ENCODE measurements at regions not wholly inside any gene's neighbourhood (a gene's known extent, or its start where the extent isn't known, plus 50 kb on each side); places are given as distances from the start of the nearest gene placed in this dataset.

GRCh38 chr12:125919856-125920470 is 854.7 kb downstream of the AACS start:
- Histone ChIP-seq H3K27ac (ENCODE audit: insufficient read length, low read depth, low read length) (no peak overlapping the region), H3K27me3 (ENCODE audit: insufficient read depth, low read length) (no peaks in the 10 kb centered on the region)

More at GRCh38 chr12:125919856-125920470, 854.7 kb downstream of the AACS start:
- Histone ChIP-seq H3K79me1 (ENCODE audit: insufficient read depth, low read depth, low read length, poor library complexity, severe bottlenecking) (no peaks in the 10 kb centered on the region), H4K8ac (replicated peaks; ENCODE audit: insufficient read length, low read depth, low read length) (no peak overlapping the region), H2BK20ac (ENCODE audit: low read depth, low read length, poor library complexity, severe bottlenecking) (no peak overlapping the region), H2BK120ac (ENCODE audit: low read depth, low read length, poor library complexity, severe bottlenecking) (no peak overlapping the region), H3K79me2 (ENCODE audit: insufficient read depth, low read length) (no peaks in the 10 kb centered on the region), H3K14ac (ENCODE audit: insufficient read depth, low read length) (no peak overlapping the region), H3K9ac (ENCODE audit: extremely low read depth, insufficient read length, low read length) (no peak overlapping the region), H2BK15ac (ENCODE audit: low read depth, low read length) (no peak overlapping the region), H2AK5ac (ENCODE audit: insufficient read length, low read length) (no peak overlapping the region), H4K20me1 (ENCODE audit: control insufficient read depth, insufficient read depth, insufficient read length) (no peaks in the 10 kb centered on the region), H2AFZ (ENCODE audit: low read length) (no peak overlapping the region), H3K4me2 (ENCODE audit: insufficient read depth, insufficient read length, low read length) (no peak overlapping the region), H3K23ac (ENCODE audit: insufficient read length, low read depth, low read length) (no peak overlapping the region), H3T11ph (ENCODE audit: low read length) (no peak overlapping the region), H4K5ac (ENCODE audit: insufficient read length, low read depth, low read length) (no peak overlapping the region), H3K4ac (ENCODE audit: low read depth, low read length) (no peak overlapping the region), H3K23me2 (ENCODE audit: insufficient read length, low read depth, low read length, poor library complexity, severe bottlenecking) (no peaks in the 10 kb centered on the region), H4K91ac (ENCODE audit: insufficient read length, low read depth, low read length) (no peak overlapping the region), H3K9me3 (ENCODE audit: control insufficient read depth, low read depth, low read length) (no peaks in the 10 kb centered on the region), H3K4me1 (ENCODE audit: insufficient read depth, low read length) (no peaks in the 10 kb centered on the region; the same call in 1 of the 2 replicates), H3K56ac (ENCODE audit: insufficient read length, low read depth, low read length) (no peak overlapping the region), H3K18ac (ENCODE audit: insufficient read length, low read depth, low read length) (no peak overlapping the region), H2BK12ac (ENCODE audit: insufficient read length, low read depth, low read length) (no peak overlapping the region), H2BK5ac (ENCODE audit: insufficient read length, low read length) (no peak overlapping the region)
- TF ChIP-seq CTCF (conservative IDR thresholded peaks at IDR 0.05): no peak
- no peaks in the 10 kb centered on the region; a peak in 1 of 5 replicates for H3K9me3 Mint-ChIP-seq
- H3K4me1 Mint-ChIP-seq: peaks cover 0 to 3% of the 10 kb centered on the region in 2 experiments; a peak in 1 of 4 replicates
- WGBS (ENCODE audit: extremely low coverage, insufficient read length, low lambda C conversion rate): no CpG with 5 or more reads among the region's 12 CpGs
- no peaks in the 10 kb centered on the region for H3K36me3 Mint-ChIP-seq (ENCODE audit: insufficient read depth in 1 of 3, low read depth in 3 of 3)
- H3K4me3 Mint-ChIP-seq: no peak overlapping the region
- H3K27ac Mint-ChIP-seq: no peak overlapping the region
- no peak for DNase-seq
- H3K27me3 Mint-ChIP-seq (ENCODE audit: low read depth): peaks cover 10% of the 10 kb centered on the region

Measured in H9 (cell line).